ENCODE measurements at regions not wholly inside any gene's neighbourhood (a gene's known extent, or its start where the extent isn't known, plus 50 kb on each side); places are given as distances from the start of the nearest gene placed in this dataset.

GRCh38 chr5:174234388-174234787, 188.9 kb downstream of the NSG2 start:
- no peak for DNase-seq
- TF ChIP-seq GATA1 (IDR thresholded peaks at IDR 0.05; ENCODE audit: low read depth, low read length) (no peak), POLR2A (IDR thresholded peaks at IDR 0.05; ENCODE audit: low read length) (no peak)

GRCh38 chr5:174235221-174236011, 189.9 kb downstream of the NSG2 start:
- DNase-seq = no peak
- TF ChIP-seq GATA1 (IDR thresholded peaks at IDR 0.05; ENCODE audit: low read depth, low read length) (no peak), POLR2A (IDR thresholded peaks at IDR 0.05; ENCODE audit: low read length) (no peak)

- no peak for TF ChIP-seq POLR2A (IDR thresholded peaks at IDR 0.05; ENCODE audit: low read length)
- no peak for TF ChIP-seq GATA1 (IDR thresholded peaks at IDR 0.05; ENCODE audit: low read depth, low read length)
- DNase-seq = no peak
Measured at GRCh38 chr5:174236070-174236469, 190.6 kb downstream of the NSG2 start.

GRCh38 chr5:174239718-174240117, 194.2 kb downstream of the NSG2 start:
- no peak for TF ChIP-seq POLR2A (IDR thresholded peaks at IDR 0.05; ENCODE audit: low read length)
- TF ChIP-seq GATA1 (IDR thresholded peaks at IDR 0.05; ENCODE audit: low read depth, low read length) = no peak
- DNase-seq = no peak

- TF ChIP-seq POLR2A (IDR thresholded peaks at IDR 0.05; ENCODE audit: low read length) (no peak), GATA1 (IDR thresholded peaks at IDR 0.05; ENCODE audit: low read depth, low read length) (no peak)
- DNase-seq = no peak
Measured at GRCh38 chr5:174242573-174242972, 197.1 kb downstream of the NSG2 start.

- TF ChIP-seq POLR2A (IDR thresholded peaks at IDR 0.05; ENCODE audit: low read length) (no peak), GATA1 (IDR thresholded peaks at IDR 0.05; ENCODE audit: low read depth, low read length) (no peak)
- DNase-seq = no peak
Measured at GRCh38 chr5:174243904-174244303, 198.4 kb downstream of the NSG2 start.

GRCh38 chr5:174245516-174246075, 200.1 kb downstream of the NSG2 start:
- TF ChIP-seq GATA1 (IDR thresholded peaks at IDR 0.05; ENCODE audit: low read depth, low read length) (no peak), POLR2A (IDR thresholded peaks at IDR 0.05; ENCODE audit: low read length) (no peak)
- no peak for DNase-seq

- TF ChIP-seq POLR2A (IDR thresholded peaks at IDR 0.05; ENCODE audit: low read length) (no peak), GATA1 (IDR thresholded peaks at IDR 0.05; ENCODE audit: low read depth, low read length) (no peak)
- DNase-seq = no peak
Measured at GRCh38 chr5:174246743-174247142, 201.2 kb downstream of the NSG2 start.

- DNase-seq = no peak
- TF ChIP-seq GATA1 (IDR thresholded peaks at IDR 0.05; ENCODE audit: low read depth, low read length) (no peak), POLR2A (IDR thresholded peaks at IDR 0.05; ENCODE audit: low read length) (no peak)
Measured at GRCh38 chr5:174247301-174247700, 201.8 kb downstream of the NSG2 start.

- peak in 1 of 2 experiments; percentile 39 for DNase-seq
- no peak for TF ChIP-seq POLR2A (IDR thresholded peaks at IDR 0.05; ENCODE audit: low read length)
- TF ChIP-seq GATA1 (IDR thresholded peaks at IDR 0.05; ENCODE audit: low read depth, low read length) = no peak
Measured at GRCh38 chr5:174251305-174252000, 205.9 kb downstream of the NSG2 start.

- no peak for DNase-seq
- TF ChIP-seq GATA1 (IDR thresholded peaks at IDR 0.05; ENCODE audit: low read depth, low read length) = no peak
- no peak for TF ChIP-seq POLR2A (IDR thresholded peaks at IDR 0.05; ENCODE audit: low read length)
Measured at GRCh38 chr5:174252121-174252520, 206.6 kb downstream of the NSG2 start.

- DNase-seq = no peak
- TF ChIP-seq POLR2A (IDR thresholded peaks at IDR 0.05; ENCODE audit: low read length) (no peak), GATA1 (IDR thresholded peaks at IDR 0.05; ENCODE audit: low read depth, low read length) (no peak)
Measured at GRCh38 chr5:174259696-174260420, 214.4 kb downstream of the NSG2 start.

- DNase-seq = no peak
- TF ChIP-seq POLR2A (IDR thresholded peaks at IDR 0.05; ENCODE audit: low read length) = no peak
Measured at GRCh38 chr5:174271316-174271715, 225.8 kb downstream of the NSG2 start.

GRCh38 chr5:174272671-174273070, 227.2 kb downstream of the NSG2 start:
- no peak for DNase-seq
- no peak for TF ChIP-seq GATA1 (IDR thresholded peaks at IDR 0.05; ENCODE audit: low read depth, low read length)
- TF ChIP-seq POLR2A (IDR thresholded peaks at IDR 0.05; ENCODE audit: low read length) = no peak

All from erythroblast (primary cell).